ENCODE measurements at regions not wholly inside any gene's neighbourhood (a gene's known extent, or its start where the extent isn't known, plus 50 kb on each side); places are given as distances from the start of the nearest gene placed in this dataset.

DNA sequence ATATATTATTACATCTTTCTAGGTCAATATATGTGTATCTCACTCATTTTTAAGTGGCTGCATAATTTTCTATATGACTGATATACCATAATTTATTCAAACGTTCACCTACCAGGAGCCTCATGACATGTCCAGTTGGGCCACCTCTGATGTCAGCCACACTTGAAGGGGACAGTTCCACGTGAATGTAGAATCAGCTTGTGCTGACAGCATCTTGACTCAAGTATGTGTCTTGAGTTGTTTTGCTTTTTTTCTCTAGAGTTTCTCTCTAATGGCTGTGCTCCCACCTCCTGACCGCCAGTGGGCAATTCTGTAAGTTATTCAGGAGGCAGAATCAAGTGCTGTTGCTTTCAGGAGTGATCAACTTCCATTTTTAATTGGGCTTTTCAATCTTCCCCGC lies 237.9 kb downstream of the NFKBIZ start:
- DNase-seq: no peak

DNA sequence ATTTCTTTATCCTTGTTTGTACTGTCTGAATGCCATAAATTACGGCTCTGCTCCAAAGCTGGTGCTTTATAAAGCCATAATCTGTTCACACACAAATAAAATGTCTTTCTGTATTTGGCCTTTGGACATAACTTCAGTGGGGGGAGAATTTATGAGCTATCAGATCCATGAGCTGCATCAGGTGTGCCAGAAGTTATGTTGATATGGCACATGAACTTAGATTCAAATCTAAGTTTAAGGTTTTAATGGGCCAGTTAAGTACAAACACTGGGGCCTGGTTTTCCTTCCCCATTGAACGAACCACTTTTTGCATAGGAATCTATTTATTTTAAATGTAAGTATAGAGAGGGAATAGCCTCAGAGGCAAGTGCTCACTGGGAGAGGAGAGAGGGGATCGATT lies 239.9 kb downstream of the NFKBIZ start:
- no peak for DNase-seq

DNA sequence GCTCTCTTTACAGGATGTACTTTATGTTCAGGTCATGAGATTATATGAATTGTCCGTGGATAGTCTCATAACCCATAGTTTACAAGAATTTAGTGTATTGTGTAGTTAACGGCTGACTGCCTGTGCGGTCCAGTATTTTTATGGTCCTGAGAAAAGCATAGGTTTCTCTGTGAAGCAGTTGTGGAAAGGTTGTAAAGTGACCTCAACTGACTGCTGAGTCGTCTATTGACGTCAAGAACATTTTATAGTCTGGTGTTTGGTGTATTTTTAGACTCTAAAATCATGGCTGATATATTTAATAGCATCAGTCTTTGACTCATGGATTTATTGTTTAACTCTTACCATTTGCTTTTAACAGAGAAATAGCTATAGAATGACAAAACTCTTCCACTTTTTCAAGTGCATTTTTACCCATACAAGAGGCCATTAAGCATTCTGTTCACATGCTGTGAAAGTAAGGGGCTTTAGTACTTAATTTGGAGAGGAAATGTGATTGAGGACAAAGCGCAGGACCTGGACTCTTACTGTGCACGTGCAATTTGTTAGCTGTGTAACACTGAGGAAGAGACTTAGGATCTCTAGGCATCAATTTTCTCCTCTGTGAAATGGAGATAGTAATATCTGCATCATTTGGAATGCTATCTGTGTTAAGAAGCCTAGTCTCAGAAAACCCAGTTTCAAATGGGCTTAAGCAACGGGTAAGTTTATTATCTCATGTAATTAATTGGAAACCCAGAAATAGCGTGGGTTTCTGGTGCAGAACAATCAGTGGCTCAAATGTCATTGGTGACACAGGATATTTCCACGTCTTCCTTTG lies 240.8 kb downstream of the NFKBIZ start:
- no peak for DNase-seq

DNA sequence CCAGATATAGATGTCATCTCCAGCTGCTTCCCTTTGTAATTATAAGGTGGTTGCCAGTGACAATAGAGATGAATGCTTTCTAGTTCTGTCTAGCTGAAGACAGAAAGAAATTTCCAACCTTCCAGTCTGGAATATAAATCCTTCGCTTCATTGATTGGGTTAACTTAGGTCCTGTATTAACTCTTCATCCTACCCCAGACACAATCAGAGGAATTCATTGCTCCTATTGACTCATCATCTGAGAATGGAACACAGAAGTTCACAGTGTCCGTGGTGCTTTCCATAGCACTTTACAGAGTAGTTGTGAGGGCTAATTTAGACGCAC lies 241.4 kb downstream of the NFKBIZ start:
- DNase-seq: no peak

DNA sequence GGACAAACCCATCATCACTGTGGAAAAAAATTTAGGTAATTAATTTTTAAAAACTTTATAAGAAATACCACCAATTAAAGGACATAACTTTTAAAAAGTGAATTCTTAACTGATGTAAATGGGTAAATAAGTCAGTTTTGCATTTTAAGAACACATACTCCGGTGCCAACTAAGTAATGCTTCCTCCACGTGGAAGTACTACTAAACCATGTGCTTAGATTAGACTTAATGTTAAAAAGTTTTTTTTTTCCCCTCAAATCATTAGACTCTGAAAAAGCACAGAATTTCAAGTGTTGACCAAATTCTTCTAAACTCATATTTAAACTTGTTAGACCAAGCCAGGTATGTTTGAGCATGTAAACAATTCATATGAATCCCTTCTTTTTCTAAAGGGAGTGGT lies 242.0 kb downstream of the NFKBIZ start:
- DNase-seq: no peak

DNA sequence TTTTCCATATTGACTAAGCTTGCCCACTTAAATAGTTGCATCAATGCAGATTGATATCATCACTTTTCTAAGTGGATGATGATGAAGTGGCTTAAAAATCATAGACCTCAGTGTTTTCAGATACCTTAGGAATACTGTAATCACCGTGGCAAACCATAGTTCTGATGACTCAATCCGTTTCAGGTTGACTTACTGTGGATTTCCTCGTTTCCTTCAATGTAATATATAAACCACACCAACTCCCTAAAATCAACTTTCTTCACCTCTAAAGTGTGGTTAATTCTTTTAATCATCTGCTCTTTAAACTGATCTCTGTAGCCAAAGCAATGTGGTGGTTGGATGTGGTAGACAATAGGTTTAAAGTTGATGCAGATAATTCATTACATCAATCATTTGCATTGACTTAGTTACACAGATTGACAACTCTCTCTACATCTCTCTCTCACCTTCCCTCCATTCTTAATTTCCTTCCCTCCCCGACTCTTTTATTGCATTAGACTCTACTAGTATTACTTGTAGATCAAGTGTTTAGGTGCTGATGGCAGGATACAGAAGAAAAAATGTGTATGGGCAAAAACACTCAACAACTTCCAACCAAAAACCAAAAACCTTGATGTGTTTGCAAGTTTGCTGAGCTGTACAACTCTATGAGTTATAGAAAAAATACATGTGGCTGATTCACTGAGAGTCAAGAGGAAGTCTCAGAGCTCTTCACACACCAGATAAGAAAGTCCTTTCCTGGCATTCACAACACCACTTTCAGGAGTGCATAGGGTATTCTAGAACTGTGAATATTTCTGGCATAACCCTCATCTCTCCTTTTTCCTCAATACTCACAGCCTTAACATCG lies 243.5 kb downstream of the NFKBIZ start:
- DNase-seq: no peak

DNA sequence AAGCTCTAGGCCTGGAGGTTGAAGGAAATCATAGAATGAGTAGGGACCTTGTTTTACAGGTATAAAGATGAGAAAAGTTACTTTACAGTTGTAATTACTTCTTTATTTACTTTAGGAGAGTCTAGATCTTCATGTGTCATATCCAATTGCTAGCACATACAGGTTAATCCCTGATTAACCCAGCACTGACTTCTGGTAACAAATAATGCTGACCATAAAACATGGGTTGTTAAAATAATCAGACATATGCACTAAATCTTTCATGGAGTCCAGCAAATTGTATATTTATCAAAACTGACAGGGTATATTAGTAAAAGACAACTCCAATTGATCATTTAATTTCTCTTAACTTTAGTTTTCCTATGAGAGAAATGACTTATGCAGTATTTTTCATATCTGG lies 245.2 kb downstream of the NFKBIZ start:
- no peak for DNase-seq

DNA sequence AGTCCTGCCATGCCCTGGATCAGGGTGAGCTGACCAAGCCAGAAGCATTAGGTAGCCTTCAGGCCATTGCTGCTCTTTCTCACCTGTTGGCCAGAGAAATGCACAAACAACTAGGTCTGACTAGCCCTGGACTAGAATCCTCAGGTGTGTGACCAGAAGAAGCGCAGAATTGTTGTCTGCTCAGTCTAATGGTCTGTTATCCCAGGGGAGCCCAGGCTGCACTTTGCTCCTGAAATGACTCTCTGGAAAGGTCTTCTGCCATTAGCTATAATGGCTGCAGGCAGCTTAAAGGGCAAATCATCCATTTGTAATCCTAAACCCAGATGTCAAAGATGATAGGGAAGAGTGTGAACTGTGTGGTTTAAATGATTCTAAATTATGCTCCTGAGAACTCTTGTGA lies 246.1 kb downstream of the NFKBIZ start:
- DNase-seq: peak in 1 of 2 experiments; percentile 10

DNA sequence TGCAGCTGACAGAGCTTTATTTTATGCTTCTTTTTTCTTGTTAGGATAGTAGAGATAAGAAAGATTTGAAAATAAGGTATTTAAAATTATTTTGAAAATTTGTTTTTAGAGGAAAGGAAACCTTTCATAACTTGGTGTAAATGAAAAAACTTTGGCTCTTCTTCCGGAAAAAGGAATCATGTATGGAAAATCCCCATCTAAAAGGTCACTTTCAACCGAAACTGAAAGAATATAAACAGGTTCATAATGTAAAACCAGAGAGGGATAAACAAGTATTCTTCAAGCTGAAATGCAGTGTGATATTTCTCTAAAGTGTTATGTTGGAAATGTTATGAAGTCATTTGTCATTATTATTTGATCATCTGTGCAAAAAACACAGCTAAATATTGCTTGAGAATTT lies 246.8 kb downstream of the NFKBIZ start:
- DNase-seq: no peak

DNA sequence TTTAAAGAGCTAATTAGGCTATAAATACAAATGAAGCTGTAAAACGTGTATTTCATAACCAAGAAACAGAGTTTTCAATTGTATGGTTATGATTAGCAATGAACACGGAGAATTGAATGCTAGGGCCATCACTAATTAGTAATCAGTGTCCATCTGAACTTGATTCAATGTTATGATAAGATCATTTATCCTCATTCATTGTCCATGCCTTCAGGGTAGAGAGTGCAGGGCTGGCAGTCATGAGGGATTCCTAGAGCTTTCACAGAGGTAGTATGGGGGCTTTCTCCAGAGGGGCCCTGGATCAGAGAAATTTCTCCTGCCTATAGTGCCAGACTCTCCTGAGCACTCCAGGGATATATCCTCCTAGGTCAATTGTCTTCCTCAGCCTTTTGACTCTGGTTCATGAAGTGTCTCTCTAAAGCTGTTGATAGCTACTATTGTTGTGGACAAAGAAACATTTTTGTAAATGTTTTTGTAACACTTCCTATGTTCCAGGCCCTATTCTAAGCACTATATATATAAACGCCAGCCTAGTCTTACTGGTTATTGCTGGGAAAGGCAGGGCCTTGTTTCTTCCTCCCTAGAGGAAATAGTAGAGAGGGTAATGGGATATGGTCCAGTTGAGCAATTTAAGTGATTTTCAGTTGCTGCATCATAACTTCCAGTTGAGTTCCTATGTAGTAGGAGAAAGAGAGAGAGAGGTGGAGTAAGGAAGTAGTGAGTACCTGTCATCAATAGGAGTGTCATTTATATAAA lies 249.0 kb downstream of the NFKBIZ start:
- no peak for DNase-seq

DNA sequence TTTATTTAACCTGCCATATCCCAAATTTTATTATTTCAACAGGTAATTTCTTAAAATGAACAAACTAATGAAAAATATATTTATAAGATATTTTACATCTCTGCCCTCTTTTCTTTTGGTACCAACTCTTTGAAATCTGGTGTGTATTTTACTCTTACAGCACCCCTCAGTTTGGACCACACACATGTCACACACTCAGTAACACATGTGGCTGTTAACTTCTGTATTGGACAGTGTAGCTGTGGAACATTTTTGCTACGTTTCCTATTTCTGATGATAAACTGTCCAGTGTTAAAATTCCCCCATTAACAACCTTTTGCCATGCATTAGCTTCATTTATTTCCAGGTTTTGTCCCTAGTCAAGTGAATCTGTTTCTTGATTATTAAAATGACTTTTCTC lies 250.6 kb downstream of the NFKBIZ start:
- no peak for DNase-seq

DNA sequence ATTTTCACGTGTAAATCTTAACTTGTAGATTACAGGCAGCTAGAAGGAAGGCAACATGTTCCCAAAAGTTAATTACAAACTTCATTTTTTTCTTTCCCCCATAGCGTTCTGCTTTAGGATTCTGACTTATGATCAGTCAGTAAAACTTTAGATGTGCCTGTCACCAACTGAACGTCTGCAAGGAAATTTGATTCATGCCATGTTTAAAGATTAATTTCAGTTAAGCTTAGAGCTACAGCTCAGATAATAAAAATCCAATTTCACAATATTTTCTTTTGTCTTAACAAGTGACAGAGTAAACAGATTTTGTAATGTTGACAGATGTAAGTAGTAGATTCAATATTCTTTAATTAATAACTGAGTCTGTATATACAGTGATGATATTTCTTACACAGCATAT lies 253.1 kb downstream of the NFKBIZ start:
- DNase-seq: no peak

DNA sequence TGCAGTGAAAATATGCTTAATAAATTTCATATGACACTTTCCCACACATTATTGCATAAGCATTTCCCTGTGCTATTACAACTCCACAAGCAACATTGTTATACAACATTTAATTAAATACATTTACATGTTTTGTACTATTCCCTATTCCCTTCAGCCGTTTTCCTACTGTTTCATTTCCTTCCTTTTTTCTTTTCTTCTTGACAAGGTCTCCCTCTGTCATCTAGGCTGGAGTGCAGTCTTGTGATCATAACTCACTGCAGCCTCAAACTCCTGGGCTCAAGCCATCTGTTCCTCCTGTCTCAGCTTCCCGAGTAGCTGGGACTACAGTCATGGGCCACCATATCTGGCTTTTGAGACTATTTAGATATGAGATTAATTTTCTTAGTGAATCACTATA lies 254.7 kb downstream of the NFKBIZ start:
- peak in 1 of 2 experiments; percentile 43 for DNase-seq

DNA sequence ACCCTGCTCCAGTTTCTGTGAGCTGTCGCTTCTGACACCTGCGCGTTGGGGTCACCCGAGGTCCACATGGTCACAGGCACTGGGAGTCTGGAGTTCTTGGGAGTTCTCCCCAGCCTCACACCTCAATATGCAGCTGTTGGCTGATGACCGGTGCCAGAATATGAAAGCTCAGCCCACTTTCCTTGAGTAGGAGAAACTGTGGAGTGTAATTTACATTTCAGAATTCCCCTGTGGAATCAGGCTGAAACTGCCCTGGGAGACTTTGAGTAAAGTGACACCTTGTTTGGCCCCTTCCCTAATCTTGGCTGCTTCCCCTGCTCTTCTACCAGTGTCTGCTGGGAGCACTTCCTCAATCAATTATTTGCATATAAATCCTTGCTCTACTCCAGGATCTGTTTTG lies 255.9 kb downstream of the NFKBIZ start:
- no peak for DNase-seq

DNA sequence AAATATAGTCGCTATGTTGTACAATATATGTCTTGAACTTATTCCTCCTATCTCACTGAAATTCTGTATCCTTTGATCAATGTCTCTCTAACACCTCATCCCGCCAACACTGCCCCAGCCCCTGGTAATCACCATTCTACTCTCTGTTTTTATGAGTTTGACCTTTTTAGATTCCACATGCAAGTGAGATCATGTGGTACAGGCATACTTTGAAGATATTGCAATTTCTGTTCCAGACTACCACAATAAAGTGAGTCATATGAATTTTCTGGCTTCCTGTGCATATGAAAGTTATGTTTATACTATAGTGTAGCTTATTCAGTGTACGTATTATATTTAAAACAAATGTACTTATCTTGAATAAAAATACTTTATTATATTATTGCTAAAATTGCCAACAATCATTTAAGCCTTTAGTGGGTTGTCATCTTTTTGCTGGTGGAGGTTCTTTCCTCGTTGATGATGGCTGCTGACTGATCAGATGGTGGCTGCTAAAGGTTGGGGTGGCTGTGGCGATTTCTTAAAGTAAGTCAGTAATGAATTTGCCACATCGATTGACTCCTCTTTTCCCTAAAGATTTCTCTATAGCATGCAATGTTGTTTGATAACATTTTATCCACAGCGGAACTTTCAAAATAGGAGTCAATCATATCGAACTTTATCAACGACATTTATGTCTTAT lies 257.2 kb downstream of the NFKBIZ start:
- no peak for DNase-seq

DNA sequence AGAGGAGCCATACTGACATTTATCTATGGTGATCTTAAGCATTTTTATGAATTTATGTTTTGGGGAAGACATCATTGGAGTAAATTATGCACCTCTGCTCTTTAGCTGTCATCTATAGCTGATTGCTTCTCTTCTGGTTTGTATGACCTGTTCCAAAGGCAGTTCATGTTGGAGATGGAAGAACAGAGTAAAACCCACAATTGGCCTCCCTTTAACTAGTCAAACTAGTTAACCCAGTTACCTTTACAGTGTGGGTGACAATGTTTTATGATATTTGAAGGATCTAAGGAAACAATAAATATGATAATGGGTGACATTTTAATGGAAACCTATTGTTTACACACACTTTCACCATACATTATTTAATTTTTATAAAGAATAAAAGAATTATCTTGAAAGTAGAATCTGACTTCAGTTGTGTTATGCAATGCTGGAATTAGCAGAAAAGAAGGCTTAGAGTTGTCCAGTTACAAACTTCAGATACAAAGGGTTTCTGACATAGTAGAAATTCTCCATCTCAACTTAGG lies 263.5 kb downstream of the NFKBIZ start:
- DNase-seq: no peak

DNA sequence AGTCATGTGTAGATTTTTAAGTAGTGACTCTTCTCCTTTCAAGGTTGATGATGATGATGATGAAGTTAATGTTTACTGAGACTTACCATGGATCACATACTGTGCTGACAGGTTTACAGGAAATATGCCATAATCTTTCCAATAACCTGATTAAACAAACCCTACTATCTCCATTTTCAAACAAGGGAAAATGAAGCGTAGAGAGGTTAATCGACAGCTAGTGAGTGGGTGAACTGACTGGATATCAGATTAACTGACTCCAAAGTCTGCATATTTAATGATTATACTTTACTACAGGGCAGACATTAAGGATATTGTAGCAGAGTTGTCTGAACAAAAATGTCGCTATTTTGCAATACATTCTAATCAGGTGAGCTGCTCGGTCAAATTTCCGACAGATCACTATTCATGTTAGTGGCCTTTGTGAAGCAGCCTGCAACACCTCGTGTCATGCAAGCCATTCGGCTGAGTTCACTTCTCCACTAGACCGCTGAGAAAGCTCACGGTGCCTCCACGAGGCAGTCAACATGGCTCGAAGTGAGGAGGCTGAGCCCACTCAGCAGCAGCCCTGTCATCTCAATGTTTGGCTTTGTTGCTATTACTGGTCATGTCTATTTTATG lies 264.2 kb downstream of the NFKBIZ start:
- no peak for DNase-seq

DNA sequence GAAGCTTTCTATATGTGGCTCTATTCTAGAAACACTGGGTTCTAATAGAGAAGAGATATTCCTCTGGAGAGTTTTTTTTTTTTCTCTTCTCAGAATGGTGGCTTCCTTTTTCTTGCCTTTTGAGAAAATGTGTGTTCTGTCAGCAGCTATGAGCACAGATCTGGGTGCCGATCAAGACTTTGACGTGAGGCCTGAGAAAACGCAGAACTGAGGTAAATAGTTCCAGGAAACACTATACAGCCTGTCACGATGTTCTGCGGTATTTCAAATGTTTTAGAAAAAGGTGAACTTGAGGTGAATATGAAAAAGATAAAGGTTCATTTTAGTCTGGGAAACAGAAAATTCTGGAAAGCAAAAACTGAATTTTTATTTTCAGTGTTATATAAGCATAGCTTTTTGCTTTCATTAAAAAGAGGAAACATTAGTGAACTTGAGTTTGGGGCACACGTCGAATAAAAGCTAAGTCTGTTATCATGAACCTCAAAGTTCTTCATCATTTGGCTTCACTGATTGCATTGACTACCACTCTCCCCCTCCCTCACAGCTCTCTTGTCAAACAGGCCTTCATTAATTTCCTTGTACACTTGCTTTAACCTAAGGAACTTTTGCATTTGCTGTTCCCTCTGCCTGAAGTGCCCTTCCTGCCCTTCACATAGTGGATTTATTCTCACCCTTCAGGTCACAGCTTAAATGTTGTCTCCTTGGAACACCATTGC lies 265.1 kb downstream of the NFKBIZ start:
- DNase-seq: no peak

DNA sequence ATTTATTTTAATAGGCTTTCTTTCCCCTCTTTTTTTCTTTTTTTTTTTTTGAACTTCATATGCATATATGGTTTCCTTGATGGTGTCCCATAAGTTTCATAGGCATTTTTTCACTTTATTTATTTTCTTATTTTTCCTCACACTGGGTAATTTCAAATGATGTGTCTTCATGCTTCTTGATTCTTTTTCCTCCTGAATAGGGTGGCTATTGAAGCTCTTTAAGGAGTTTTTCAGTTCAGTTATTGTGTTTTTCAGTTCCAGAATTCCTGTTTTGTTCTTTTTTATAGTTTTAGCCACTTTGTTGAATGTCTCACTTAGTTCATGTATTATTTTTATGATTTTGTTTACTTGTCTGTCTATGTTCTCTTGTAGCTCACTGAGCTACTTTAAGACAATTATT lies 273.2 kb downstream of the NFKBIZ start:
- no peak for DNase-seq

DNA sequence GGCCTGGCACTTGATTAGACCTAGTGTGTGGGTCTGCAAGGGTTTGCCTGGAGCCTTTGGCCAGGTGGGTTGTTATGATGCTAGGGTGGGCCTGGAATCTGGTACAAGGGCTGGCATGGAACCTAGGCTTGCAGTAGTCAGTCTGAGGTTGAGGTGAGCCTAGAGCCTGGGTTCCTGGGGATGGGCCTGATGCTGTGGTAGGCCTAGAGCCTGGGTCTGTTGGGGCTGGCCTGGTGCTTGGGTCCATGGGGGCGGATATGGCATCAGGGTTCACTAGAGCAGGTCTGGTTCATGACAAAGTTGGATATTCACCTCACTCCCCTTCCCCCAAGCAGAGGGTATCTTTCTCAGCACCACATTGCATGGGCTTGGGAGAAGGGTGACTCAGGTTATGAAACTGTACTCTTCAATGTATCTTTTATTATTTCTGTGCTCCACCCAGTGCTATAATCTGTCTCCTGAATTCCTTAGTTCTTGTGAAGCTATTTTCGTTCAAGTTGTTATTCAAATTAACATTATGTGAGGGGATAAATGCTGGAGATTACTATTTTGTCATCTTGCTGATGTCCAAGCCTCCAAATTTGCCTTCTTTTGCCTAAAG lies 274.4 kb downstream of the NFKBIZ start:
- no peak for DNase-seq

DNA sequence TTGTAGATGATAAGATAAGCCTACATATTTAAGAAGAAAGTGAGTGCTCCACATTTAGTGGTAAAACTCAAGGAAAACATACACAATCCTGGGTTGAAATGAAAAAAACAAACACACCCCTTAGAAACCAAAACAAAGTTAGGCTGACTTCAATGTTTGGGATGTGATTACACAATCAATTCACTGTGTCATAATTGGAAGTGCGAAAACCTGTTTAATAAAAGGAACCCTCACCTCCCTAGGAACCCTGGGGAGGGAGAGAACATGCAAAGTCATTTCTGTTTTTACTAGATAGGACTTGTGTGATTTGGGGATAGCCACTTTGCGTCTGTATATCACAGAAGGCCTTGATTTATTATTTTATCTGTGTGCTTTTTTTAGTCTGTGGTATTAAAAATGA lies 275.0 kb downstream of the NFKBIZ start:
- DNase-seq: no peak
